Coronary artery (tissue), 2 donors: ENCODE measurements at regions not wholly inside any gene's neighbourhood (a gene's known extent, or its start where the extent isn't known, plus 50 kb on each side); places are given as distances from the start of the nearest gene placed in this dataset.

Experiments used
- DNase-seq: peaks from one replicate; pipeline ENCODE4 v3.0.0-alpha.2; 2017; ENCODE audit warnings: low spot score
- H3K27ac ChIP-seq, 2 donors: fragments of 200-600 bp; sonication (generic); one replicate each; pipeline ENCODE4 v1.5.1; 2016 to 2019
- H3K4me3 ChIP-seq: fragments of 200-600 bp; sonication (generic); 2 replicates; pipeline ENCODE4 v1.5.1; 2016; ENCODE audit warnings: mild to moderate bottlenecking, moderate library complexity
- CTCF ChIP-seq: fragments of 200-600 bp; sonication (generic); IDR thresholded peaks from one replicate; pipeline ENCODE4 v1.5.1; 2019; ENCODE audit warnings: antibody characterized with exemption

GRCh38 chr4:56129431-56129861 is 180.7 kb downstream of the CEP135 start:
- DNase-seq = no peak
- TF ChIP-seq CTCF = no peak
- H3K4me3 ChIP-seq = no peak overlapping the region
- H3K27ac ChIP-seq = no peak overlapping the region

DNA sequence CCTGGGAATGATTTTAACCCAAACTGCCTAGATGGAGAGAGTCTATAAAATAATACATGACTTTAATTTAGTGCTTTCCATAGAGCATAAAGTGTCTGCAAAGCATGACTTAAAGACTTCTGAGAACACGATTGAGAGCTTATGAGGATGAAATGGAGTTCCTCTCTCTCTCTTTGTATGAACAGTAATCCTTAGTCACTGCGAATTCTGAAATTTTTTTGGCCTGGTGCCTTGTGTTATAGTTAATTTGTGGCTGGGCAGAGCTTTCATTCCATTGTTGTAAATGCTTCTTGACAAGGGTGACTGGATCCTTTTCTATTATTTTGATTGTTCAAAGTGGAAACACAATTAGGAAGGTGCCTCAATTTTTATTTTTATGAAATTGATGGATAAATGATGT is 179.5 kb downstream of the CEP135 start:
- no peak for DNase-seq
- H3K4me3 ChIP-seq = no peak overlapping the region

DNA sequence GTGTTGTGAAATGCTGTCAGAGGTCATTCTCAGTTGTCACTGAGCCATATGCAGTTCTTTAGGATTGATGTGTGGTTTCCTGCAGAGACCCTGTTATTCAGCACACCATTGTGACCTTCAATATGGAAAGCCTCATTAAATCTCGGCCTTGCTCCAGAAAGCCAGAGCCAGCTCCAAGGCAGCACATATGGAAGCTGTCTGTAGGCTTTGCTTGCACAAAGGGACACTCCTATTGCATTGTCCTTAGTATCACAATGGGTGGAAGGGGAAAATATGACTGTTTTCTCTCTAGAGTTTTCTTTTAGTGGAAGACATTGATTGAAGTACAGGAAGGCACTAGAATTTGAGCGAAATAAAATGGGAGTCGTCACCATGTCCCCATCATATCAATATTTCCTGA is 179.0 kb downstream of the CEP135 start:
- Histone ChIP-seq H3K27ac (no peak overlapping the region), H3K4me3 (no peak overlapping the region)
- no peak for DNase-seq
- TF ChIP-seq CTCF = no peak

More for the DNA sequence above, 179.5 kb downstream of the CEP135 start:
- TF ChIP-seq CTCF = no peak
- no peak overlapping the region for H3K27ac ChIP-seq

- no peak for TF ChIP-seq CTCF
- Histone ChIP-seq H3K4me3 (no peak overlapping the region), H3K27ac (no peak overlapping the region)
- no peak for DNase-seq
Observed at GRCh38 chr4:56123547-56123946, 174.8 kb downstream of the CEP135 start.

GRCh38 chr4:56123051-56123450 is 174.3 kb downstream of the CEP135 start:
- no peak for TF ChIP-seq CTCF
- DNase-seq = no peak
- Histone ChIP-seq H3K4me3 (no peak overlapping the region), H3K27ac (no peak overlapping the region)

GRCh38 chr4:56118845-56119244 is 170.1 kb downstream of the CEP135 start:
- TF ChIP-seq CTCF = no peak
- Histone ChIP-seq H3K27ac (no peak overlapping the region), H3K4me3 (no peak overlapping the region)
- no peak for DNase-seq

DNA sequence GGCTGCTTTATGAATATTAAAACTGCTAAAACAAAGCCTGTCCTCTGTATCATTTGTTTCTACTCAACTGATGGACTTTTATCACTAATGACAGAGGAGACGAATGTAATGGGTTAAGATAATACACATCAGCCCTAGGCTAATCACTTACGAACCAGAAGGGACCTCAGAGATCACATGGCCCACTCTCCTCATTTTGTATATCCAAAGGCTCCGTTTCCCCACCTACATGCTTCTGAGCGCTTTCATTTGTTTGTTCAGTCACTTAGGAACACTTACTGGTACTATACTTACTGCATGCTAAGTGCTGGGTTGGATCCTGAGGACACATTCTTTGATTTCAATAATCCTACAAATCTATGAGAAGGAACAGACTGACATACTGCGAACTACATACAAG is 169.3 kb downstream of the CEP135 start:
- Histone ChIP-seq H3K27ac (no peak overlapping the region), H3K4me3 (no peak overlapping the region)
- DNase-seq = no peak
- TF ChIP-seq CTCF = no peak
